SKM-1 (cell line): ENCODE measurements at regions not wholly inside any gene's neighbourhood (a gene's known extent, or its start where the extent isn't known, plus 50 kb on each side); places are given as distances from the start of the nearest gene placed in this dataset.

Experiments
- DNase-seq: peaks from one replicate; lab custom pipeline; 2025; ENCODE audit not compliant: unreplicated experiment; lab: John Stamatoyannopoulos, UW

DNA sequence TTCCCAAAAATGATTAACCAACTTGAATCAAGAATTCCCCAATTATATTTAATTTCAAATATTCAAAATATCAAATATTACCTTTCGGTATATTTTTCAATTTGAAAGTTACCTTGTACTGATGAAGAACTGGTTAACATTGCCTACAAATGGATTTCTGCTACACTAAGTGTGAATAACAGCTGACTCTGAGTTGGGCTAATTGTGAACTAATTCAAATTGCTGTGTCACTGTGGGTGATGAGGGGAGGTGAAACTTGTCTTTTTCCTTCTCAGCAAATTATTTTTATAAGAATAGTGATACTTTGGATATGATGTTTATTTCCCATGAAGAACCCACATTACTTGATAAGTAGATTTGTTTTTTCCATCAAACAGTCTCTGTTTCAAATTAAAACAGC, 103.4 kb upstream of the RPS23 start:
- DNase-seq, result no peak

DNA sequence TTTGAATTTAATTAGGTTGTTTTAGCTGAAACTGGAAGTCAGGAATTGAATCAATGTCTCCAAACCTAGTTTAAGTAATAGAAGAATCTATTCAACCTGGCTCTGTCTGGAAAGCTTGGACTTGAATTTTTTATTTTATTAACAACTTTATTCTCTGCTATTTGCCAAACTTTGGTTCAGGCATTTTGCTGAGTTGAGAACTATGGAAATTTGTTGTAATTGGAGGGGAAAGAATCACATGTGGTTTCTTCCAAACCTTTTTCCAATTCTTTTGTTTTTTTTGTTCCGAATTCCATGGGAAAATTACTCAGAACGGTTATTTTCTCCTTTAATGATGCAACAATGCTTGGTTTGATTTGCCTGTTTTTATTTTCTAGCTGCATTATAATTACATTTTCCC, 98.2 kb upstream of the RPS23 start:
- DNase-seq, result no peak

DNA sequence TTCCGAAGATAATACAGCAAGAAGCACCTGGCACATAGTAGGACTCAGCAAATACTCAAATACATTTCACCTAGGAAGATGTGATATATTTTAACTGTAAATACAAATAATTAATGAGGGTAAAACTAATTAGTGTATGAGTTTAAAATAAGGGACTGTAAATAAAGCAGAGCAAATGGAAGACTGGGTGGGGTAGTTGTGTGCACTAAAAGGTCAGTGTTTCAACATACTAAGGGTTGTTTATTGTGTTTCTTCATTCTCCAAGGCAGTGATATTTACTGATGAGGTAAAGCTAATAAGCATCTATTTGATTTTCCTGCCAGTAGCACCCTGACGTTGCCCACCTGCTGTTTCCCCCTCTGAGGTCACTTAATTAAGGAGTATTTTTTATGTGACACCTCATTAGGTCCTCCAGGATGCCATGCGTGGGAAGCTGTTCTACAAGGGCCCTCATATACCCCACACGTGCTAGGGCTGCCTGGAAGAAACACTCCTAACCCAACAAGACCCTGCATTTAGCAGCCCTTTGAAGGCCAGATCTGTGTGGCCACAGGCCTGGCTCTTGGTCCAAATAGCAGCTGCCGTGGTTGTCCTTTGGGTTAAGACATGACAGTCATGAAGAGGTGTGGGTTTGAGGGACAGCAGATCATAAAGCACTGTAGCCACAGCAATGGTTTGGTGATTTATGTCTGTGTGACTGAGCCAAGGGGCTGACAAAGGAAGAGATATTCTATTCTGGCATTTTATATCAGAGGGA, 97.5 kb upstream of the RPS23 start:
- peak; percentile 26 for DNase-seq

DNA sequence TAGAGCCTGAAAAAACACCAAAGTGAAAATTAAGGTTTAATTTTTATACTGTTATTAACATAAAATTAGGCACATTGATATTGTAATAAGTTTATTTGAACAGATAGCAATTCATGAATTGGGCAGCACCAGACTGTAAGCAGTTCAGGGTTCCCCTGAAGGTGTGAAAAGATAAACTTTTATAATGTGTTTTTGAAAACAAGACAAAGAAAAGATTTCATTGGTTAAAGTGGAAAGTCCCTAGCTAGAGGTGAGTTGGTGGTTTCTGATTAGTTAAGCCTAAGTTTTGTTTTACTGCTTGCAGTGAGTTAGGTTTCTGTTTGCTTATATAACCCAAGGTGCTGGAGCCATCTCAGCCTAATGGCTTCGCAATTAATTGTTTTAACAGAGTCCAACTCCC, 96.5 kb upstream of the RPS23 start:
- no peak for DNase-seq

DNA sequence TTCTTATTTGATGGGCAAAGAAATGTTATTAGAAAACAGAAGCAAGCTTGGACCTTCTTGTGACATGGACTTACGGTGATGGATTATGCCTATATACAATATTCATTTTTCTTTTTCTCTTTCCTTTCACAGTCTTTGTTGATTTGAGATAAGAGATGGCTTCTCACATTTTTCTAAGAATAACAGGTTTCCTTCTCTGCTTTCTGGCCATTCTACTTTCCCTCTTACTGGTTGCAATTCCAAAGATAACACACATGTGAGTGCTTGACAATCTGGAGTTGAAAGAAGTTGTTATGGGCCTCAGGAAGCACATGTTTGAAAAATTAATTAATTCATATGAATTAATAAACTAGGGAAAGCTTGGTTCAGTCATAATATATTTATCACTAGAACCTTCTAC, 89.8 kb upstream of the RPS23 start:
- no peak for DNase-seq

DNA sequence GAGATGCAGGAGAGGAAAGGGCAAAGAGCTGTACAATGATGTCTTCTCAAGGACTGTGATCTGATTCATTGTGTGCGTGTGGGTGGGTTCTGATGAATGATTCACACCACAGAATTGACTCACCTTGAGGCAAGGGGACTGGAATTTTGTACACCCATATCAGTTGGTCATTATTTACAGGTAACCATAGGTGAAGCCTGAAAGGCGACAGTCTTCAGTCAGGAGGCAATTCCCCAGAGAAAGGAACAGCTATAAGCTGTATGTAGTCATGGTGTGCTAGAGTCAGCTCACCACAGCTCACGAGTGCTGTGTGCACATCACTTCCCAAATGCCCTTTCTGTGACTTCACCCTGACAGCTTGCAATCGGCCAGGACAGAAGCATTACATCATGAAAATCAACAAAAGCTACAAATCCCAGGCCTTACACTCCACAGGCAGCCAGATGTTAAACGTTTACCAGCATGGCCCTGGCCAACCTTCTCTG, 87.6 kb upstream of the RPS23 start:
- no peak for DNase-seq

DNA sequence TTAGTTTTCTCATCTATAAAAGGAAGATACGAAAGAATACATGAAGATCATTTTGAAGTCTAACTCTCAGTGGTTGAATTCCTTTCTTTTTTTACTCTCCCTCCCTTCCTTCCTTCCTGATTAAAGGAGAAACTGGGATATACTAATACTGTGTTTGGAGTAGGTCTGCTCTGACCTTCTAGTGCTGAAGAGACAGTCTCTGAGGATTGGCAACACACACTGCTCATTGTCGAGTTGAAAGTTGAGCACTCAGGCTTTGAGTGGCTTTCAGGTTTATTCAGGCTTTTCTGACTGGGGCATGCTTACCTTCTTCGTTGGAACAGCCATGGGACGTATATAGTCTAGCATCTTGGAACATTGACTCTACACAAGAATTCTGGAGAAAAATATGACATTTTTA, 86.9 kb upstream of the RPS23 start:
- no peak for DNase-seq

DNA sequence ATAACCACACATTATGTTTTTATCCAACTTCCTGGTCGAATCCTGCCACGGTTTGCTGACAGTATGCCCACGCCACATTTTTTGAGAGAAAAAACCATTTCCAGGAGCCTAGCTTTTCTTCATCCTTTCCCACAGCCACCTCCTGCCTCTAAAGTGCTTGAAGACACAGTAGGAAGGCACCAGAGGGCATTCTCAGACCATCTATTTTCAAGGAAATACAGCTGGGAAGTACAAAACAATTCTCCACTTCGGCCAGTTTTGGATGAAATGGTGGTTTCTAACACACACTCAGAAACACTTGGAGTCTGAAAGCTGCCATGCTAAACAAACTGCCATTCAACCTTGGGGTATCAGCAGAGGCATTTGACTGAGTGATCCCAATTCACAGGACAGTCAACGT, 86.3 kb upstream of the RPS23 start:
- DNase-seq, result no peak

DNA sequence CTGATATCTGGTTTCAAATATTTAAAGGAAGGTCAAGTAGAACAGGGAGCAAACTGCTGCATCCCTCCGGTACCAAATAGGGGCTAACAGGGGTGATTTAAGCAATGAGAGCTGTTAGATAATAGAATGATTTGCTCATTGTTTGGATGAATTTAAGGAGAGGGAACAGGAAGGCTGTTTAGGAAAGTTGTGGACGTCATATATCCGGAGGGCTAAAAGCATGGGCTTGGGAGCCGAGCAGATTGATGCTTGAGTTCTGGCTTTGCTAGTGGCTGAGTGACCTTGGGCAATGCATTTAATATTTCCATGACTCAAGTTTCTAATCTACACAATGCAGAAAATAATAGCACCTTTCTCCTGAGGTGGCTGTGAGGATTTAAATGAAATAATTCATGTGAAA, 85.4 kb upstream of the RPS23 start:
- DNase-seq, result no peak

DNA sequence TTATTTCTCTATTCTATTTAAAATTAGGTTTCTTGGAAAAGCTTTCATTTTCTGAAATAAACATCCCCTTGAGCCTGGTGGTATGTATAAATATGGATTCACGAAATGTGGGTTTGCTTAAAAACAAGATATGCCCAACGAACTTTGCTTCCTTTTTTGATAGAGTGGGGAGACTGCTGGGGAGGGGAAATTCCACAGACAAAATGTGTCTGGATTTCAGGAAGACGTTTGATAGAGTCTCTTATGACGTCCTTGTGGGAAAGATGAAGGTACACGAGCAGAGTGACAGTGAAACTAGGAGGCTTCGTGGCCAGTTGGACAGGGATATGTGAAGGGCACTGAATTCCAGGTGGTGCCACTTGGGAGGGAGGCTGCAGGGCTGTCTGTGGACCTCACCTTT, 84.5 kb upstream of the RPS23 start:
- DNase-seq, result no peak

DNA sequence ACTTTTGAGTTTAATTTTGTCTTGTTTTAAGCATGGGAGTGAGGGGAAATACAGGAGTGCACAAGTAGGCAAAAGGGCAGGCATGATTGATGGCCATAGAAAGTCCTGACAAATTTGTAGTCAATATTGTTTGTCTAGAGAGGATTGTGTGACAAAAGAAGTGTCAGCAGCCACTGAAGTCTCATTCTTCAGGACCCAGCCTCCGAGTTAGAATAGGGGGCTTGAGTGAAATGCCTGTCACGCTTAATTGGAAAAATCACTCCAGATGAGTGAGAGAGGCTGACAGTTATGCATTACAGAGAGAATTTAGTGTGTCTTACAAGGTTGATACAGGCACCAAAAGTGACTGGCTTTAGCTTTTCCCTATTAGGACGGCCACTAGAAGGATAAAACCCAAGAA, 81.9 kb upstream of the RPS23 start:
- no peak for DNase-seq

DNA sequence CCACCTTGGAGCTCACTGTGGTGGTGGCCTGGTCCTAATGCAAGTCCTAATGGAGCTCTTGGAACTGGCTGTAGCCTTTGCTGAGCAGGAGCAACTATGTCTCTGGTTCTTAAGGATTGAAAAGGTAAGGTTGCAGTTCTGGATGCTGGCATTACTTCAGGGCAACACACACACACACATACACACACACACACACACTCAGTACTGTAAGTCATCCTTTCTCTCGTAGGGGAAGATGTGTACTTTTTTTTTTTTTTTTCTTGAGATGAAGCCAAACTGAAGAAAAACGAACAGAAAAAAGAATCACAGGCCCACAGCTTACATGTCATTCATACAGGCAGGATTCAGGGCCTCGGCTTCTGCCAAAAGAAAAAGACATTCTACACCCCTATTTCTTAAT, 81.1 kb upstream of the RPS23 start:
- DNase-seq, result no peak

DNA sequence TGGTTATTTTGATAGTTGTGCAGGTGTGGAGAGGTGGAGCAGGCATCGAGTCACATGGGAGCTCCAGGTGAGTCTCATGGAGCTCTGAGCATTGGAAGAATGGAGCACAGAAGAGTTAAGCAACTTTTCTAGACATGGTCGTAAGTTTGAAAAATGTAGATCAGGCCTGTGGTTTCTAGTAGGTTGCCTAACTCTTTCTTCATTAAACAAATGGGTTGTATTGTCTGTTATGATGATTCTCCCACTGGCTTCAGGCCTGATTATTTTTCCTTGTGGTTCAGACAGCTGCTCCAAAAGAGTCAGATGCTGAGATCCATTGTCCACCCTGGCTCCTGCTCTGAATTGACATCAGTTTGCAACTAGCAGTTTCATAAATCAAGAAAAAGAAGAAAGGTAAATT, 80.3 kb upstream of the RPS23 start:
- no peak for DNase-seq

DNA sequence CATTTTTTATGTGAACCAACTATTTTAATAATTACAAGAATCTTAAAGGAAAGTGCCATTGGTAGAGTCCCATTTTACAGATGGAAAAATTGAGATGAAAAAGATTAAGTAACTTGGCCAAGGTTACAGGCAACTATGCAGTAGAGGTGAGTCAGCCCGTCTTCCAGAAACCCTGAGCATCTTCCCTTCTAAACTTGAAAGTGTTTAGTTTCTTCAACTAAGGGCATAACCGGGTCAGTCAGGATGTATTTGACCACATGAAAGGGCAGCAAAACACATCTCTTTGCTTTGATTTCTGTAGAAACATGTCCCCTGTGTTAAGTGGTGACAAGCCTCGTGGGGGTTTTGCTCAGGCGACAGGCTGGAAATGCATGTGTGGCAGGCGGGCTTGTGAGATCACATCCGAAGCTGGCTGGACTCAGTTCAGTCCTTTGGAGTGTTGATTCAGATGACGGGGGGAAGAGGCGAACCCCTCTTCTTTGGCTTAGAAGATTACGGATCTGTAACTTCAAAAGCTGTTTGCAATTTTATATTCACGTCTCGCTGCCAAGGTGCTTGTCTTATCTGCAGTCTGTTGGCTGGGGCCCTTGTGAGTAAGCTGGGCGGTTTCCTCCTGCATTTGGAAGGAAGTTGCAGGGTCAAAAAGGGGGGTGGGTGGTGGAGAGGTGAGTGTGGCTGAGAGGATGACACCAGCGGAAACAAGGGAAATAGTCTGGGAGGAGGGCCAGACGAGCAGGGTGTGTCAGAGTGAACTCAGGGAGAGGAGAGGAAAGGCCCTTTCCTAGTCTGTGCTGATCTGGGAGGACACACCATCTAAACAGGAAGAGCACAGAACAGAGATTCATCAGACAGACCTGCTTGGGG, 78.9 kb upstream of the RPS23 start:
- peak; percentile 57 for DNase-seq

DNA sequence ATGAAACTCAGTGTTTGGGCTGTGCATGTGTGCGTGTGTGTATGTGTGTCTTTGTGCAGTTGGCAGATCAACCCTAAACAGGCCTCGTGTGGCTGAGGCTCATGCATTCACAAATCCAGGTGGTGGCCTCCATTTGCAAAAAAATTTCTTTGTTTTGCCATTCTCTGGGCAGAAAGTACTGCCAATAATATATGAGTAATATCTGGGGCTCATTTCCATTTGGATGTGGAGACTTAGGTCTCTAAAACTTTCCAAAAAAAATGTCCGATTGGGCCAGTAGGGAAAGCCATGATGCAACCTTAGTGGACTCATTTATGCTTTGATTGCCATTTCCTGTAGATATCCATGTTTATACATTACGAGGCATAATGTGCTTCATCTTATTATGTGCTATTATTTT, 77.9 kb upstream of the RPS23 start:
- DNase-seq, result no peak

DNA sequence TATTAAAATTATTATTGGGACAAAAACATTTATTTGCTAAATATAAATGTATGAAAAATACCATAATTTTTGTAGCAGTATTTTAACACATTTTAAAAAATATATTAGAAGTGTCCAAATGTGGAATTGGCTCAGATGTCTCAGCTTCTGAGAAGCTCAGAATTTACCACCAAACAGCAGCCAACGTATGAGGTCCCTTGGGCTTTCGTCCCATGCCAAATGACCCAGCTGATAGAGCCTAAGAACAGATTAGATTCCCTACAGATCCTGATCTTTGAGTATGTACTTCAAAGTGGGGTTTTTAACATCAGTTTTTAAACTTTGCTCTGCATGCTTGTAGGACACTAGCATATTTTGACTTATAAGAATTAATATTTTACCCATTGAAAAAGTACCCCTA, 77.3 kb upstream of the RPS23 start:
- DNase-seq, result no peak

DNA sequence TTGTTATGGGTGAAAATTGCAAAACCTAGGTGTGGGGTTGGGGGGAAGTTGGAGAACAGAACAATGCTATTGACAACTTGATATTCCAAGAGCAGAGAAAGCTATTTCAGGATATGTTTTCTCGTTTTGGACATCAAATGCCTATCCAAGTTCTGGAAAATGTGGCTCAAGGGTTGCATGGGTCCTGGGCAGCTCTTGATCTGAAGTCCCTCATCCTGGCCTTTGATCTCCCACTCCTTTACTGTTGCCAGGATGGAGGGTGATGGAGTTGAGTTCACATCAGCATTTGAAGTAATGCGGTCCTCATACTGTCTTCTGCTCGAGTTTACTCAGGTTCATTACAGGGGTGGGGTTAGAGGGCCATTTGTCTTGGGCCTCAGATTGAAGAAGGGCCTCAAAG, 76.9 kb upstream of the RPS23 start:
- no peak for DNase-seq

DNA sequence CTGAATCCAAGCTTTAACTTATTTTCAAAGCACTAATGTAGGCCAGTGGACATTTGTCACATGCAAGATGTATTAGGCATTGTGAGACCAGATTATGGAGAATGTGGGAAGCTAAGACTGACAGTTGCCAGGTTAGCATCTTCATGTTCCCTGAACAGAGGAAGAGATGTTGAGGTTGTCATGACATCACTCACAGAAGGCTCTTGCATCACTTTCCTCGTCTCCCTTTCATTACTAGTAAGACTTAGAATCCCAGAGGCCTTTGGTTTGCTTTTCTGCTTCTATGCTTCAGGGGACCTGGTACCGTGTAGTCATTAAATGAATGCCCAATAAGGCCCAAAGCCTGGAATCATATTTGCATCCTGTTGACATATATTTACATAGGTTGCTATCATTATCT, 76.4 kb upstream of the RPS23 start:
- DNase-seq, result no peak

DNA sequence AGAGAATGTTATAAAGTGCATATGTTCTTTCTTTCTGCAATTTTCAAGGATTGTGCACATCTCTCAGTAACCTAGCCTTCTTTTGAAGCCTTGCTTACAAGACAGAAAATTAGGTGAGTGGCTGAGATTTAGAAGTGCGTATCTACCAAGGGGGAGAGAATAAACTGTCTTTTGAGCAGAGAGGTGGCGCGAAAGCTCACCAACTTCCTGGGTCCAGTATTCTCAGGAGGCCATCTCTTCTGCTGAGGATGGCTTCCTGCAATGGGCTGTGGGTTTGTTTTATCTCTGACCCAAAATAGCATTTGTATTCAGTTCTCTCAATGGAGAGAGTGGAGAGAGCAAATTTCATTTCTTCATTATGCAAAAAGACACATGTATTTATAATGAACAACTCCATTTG, 75.4 kb upstream of the RPS23 start:
- DNase-seq, result no peak

DNA sequence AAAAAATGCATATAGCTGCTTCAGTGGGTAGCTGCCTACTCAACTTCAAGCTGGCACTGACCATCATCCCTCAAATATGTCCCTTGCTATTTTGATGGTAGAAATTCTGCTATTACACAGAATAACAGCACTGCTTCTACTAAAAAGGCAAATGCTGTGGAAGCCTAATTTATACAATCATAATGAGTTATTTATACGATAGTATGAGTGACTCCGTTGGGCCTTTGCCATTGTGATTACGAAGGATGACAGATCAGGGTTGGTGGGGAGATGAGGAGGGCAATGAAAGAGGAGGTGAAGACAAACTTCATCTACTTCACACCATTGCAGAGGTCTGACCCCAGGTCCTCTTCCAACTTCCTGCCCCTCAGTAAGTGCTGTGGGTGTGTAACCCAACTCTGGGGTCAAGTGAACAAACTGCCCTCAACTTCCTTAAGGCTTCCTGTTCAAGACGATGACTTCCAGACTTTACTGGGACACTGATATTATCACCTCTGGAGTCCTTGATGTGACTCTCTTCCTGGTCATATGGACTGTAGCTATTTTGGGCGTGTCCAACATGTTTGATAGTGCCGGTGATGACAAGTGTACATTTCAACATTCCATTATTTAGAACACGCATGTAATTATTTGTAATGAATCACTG, 74.1 kb upstream of the RPS23 start:
- DNase-seq, result no peak

DNA sequence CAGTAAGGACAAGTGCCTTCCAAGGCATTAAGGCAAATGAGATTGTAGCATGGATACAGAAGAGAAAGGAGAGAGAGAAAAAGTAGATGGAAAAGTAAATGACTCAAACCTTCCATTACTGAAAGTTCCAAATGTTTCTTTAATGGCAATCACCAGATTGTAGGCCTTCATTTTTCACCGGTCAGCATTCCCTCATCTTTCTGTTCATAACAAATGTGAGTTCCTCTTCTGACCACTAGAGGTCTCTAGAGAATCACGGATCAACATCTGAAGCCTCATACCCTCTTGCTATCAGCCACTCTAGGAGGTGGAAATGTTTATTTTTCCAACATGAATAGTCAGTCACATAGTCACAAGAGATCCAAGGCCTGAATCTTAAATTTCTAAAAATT, 73.6 kb upstream of the RPS23 start:
- DNase-seq, result peak; percentile 16

DNA sequence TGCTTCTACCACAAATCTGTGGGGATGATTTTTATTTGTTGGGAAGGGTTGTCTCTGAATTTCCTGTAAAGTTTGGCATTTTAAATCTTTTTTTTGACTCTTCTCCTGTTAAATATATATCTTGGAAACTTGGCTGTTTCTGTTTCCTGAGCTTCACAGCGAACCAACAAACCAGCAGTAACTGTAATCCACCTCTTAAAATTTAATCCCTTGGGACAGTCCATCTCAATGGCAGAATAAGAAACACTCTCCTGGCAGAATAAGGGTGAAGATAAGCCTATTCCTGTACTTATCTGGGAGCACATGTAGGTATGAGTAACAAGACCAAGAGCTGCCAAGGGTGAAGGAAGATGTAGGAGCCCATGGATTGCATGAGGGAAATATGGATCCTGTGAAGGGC, 73.1 kb upstream of the RPS23 start:
- DNase-seq, result no peak
